Spinal cord (tissue), 9 donors: ENCODE measurements at regions not wholly inside any gene's neighbourhood (a gene's known extent, or its start where the extent isn't known, plus 50 kb on each side); places are given as distances from the start of the nearest gene placed in this dataset.
A peak's percentile ranks its signal among the peaks of the same experiment; 100 is the strongest.
"Not testable (repeated sequence)": the region's sequence is repeated elsewhere in the genome, so short reads cannot be mapped to it uniquely, and the experiment has no call there.

Experiments
- DNase-seq, 6 donors: peaks; one replicate each; pipeline versions ENCODE4 v3.0.0 to v3.0.0-alpha.2; 2013 to 2015; ENCODE audit warnings: low spot score in 6 of 6, low read depth in 4 of 6
- H3K27ac ChIP-seq: one replicate; pipeline ENCODE4 v1.5.1; 2013; ENCODE audit warnings: low read depth, low read length, control low read depth
- H3K27me3 ChIP-seq: one replicate; pipeline ENCODE4 v1.6.1; 2013; ENCODE audit warnings: low read length; ENCODE audit not compliant: control insufficient read depth, insufficient read depth
- H3K36me3 ChIP-seq: one replicate; pipeline ENCODE4 v1.6.1; 2013; ENCODE audit warnings: low read length; ENCODE audit not compliant: control insufficient read depth, insufficient read depth
- H3K4me1 ChIP-seq: one replicate; pipeline ENCODE4 v1.6.1; 2013; ENCODE audit warnings: low read length; ENCODE audit not compliant: control insufficient read depth, insufficient read depth
- H3K4me3 ChIP-seq: one replicate; pipeline ENCODE4 v1.5.1; 2013; ENCODE audit warnings: low read depth, low read length, control low read depth
- H3K9me3 ChIP-seq: one replicate; pipeline ENCODE4 v1.6.1; 2013; ENCODE audit warnings: low read length; ENCODE audit not compliant: control insufficient read depth, insufficient read depth
- WGBS: methylation state at CpG from one replicate; pipeline ENCODE4 v1.1.5; 2013; ENCODE audit warnings: missing lambda C conversion rate; ENCODE audit not compliant: insufficient coverage; 5-methylcytosine and 5-hydroxymethylcytosine counted together
- donor health status: healthy.

DNA sequence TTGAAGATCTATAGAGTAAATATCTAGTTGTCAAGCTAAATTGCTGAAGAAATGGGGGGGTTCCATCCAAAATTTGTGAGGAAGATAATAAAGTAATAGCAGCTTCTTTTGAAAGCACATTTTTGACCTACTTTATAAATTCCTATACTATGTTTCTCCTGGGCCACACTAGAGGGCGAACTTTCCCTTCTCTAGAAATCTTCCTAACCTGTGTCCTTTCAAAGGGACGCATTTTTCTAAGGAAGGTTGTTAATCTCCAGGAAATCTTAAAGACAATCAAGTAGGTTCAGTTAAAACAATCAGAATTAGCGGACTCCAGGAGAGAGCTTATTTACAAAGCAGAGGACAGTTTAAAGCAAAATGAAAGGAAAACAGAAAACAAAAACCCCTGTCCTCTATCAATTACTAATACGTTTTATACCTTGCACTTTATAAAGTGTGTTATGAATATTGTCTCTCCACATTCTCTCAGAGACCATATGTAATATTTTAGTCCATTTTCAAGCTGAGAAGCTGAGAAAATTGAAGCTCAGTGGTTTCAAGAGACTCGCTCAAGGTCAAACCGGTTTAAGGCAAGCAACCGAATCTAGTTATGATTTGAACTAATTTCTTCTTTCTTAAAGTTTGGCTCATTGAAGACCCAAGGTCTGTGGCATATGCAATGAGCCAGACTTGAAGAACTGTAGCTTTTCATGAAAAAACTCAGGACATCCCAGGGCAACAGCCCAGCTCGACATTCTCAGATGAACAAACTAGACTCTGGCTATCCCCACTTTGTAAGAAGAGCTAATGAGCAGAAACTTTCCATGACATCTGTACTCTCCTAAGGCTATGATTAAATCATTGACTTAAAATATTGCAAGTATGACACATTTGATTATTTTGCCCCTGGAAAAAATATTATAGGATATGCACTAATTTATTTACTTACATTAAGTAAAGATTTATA lies 273.6 kb downstream of the PAX3 start:
- WGBS = 44% methylated on average over 4 of the region's 8 CpGs
- Histone ChIP-seq H3K4me1 (no peaks in the 10 kb centered on the region), H3K9me3 (no peaks in the 10 kb centered on the region), H3K4me3 (no peak overlapping the region), H3K36me3 (no peaks in the 10 kb centered on the region), H3K27me3 (peaks cover 6% of the 10 kb centered on the region), H3K27ac (no peak overlapping the region)
- peak in 4 of 6 donors; percentile 40 to 92 (median 70) for DNase-seq

DNA sequence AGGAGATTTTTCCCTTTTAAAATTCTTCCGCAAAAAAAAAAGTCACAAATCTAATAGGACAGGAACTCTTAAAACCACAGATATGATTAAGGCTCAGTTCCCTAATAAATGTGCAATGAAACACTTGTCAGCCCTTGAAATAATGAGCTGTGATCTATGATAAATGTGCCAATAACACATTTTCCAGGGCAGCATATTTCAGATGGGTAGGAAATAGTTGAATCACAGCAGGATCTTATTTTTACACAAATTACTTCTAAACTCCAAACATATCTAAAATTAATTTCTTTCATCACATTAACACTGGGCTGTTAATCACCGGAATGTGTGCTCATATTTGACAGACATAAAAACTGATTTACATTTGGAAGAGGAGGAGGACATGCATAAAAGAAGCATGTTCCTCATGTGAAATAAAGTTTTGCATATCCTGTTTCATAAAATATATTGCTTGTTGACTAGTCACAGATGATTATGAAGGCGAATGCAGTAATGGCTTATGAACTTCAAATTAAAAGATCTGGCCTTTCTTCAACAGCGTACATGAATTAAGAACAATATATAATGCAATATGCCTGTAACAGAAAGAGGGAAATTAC lies 281.4 kb downstream of the PAX3 start:
- WGBS = no CpG with 5 or more reads among the region's 4 CpGs
- Histone ChIP-seq H3K9me3 (no peaks in the 10 kb centered on the region), H3K27ac (no peak overlapping the region)

DNA sequence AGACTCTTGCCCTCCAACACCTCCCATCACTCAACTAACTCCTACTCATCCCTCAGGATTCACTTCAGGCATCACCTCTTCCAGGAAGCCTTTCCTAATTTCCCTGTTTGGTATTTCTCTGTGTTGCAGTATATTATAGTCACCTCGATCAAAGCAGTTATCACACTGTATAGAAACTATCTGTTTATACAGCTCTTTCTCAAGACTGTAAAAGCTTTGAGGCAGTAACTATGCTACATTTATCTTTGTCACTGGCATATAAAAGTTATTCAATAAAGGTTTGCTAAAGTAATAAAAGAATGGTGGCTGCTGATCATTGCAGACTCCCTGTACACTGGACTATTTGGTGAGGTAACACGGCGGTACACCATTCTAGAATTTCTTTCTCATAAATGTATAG lies 284.9 kb downstream of the PAX3 start:
- no peaks in the 10 kb centered on the region for H3K27me3 ChIP-seq
- WGBS = no CpG with 5 or more reads among the region's 3 CpGs

More for the DNA sequence above, 281.4 kb downstream of the PAX3 start:
- no peaks in the 10 kb centered on the region for H3K36me3 ChIP-seq
- H3K27me3 ChIP-seq = no peaks in the 10 kb centered on the region
- DNase-seq = peak in 1 of 6 donors; percentile 77
- no peaks in the 10 kb centered on the region for H3K4me1 ChIP-seq
- H3K4me3 ChIP-seq = no peak overlapping the region

DNA sequence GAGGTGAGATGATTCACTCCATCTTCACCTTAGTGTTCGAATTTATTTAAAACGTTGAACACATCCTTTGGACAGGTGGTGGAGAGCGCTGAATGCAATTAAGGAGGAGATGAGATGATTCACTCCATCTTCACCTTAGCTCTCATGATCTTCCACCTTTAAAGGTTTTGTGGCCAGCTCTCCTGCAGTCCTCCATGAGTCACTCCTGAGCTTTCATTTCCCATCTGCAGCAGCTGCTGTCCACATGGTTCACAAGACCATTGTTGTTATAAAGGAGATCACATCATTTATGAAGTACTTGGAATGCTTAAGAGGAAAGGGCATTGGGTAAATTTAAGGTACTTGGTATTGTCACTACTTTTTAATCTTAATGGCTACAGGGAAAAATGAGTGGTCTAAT lies 298.5 kb downstream of the PAX3 start:
- H3K4me1 ChIP-seq = no peaks in the 10 kb centered on the region
- no peaks in the 10 kb centered on the region for H3K9me3 ChIP-seq
- no peak for DNase-seq
- H3K4me3 ChIP-seq = no peak overlapping the region
- H3K27me3 ChIP-seq = no peaks in the 10 kb centered on the region
- no peaks in the 10 kb centered on the region for H3K36me3 ChIP-seq
- no peak overlapping the region for H3K27ac ChIP-seq
- 100% methylated on average over 1 of the region's 3 CpGs for WGBS

More for the DNA sequence above, 284.9 kb downstream of the PAX3 start:
- Histone ChIP-seq H3K27ac (no peak overlapping the region), H3K4me1 (no peaks in the 10 kb centered on the region), H3K9me3 (no peaks in the 10 kb centered on the region), H3K4me3 (no peak overlapping the region), H3K36me3 (no peaks in the 10 kb centered on the region)
- no peak for DNase-seq

DNA sequence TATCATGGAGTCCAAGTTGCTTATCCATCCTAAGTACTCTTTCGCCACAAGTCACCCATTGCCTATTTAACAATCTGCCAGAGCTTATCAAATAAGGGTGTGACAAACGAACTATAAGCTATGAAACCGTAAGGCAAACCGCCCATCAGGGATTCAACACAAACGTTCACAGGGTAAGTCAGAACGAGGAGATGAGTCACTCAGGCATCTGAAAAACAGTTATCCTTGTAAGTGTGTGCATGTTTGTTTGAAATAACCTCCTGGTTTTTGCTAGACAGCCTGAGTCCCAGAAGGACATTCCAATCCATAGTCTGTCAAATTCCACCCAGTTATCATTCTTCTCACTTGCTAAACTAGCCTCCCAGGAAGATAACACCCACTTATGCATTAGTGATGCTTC lies 299.1 kb downstream of the PAX3 start:
- Histone ChIP-seq H3K36me3 (no peaks in the 10 kb centered on the region), H3K4me3 (no peak overlapping the region), H3K4me1 (no peaks in the 10 kb centered on the region), H3K9me3 (no peaks in the 10 kb centered on the region), H3K27ac (no peak overlapping the region), H3K27me3 (no peaks in the 10 kb centered on the region)
- WGBS = 82% methylated on average over 5 of the region's 6 CpGs
- no peak for DNase-seq

DNA sequence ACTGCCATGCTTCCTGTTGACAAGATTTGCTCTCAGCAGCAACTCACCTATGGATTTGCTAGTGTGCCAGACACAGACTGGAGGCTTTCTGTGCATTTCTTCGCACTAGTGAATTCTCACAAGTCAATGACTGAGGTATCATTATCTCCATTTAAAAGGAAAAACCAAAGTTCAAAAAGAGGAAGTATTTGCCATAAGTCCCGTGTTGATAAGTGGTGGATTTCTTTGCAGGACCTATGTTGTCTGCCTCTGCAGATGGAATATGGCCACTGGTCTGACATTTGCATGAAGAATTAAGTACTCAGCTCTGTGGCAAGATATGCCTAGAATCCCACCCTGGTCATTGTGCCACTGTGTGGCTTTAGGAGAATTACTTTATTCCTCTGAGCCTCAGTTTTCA lies 299.6 kb downstream of the PAX3 start:
- no peak for DNase-seq
- no peaks in the 10 kb centered on the region for H3K36me3 ChIP-seq
- WGBS = 90% methylated on average over 1 of the region's 2 CpGs
- no peak overlapping the region for H3K4me3 ChIP-seq
- no peaks in the 10 kb centered on the region for H3K27me3 ChIP-seq
- H3K9me3 ChIP-seq = no peaks in the 10 kb centered on the region
- H3K4me1 ChIP-seq = no peaks in the 10 kb centered on the region
- H3K27ac ChIP-seq = no peak overlapping the region

DNA sequence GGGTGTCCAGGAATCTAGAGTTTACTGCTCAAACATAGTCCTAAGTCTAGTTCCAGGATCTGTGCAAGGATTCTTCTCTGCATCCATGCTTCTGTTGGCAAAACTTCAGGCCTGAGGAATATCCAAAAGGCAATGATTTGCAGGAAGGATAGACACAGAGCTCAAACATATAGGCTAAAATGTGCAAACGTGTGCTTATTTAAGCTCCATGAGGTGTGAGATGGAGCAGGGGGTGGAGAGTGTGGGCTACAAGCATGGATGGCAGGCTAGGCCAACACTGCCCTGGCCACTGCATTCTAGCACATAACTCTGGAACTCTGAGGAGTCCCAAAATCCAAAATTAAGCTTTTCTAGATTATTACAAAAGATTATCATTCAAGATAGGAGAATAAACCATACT lies 301.1 kb downstream of the PAX3 start:
- H3K9me3 ChIP-seq = no peaks in the 10 kb centered on the region
- DNase-seq = no peak
- H3K4me1 ChIP-seq = no peaks in the 10 kb centered on the region
- no peak overlapping the region for H3K4me3 ChIP-seq
- WGBS = 100% methylated on average over 1 of the region's 1 CpG
- no peaks in the 10 kb centered on the region for H3K27me3 ChIP-seq
- no peak overlapping the region for H3K27ac ChIP-seq
- H3K36me3 ChIP-seq = no peaks in the 10 kb centered on the region

DNA sequence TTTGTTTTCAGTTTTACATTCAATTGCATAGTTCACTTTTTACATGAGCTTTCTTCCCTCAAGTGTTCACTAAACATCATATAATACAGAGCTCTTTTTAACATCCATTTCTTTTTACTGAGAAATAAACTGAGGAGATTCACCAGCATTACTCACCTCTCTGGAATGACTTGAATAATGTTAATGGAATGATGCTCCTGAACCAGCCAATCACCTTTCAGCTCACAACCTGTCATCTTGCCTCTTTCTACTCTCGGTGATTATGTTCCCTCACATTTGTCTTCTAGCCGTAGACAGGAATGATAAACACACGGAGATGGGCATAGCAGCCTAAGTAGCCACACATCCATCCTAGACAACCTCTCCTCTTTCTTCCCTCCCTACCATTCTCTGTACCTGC lies 301.7 kb downstream of the PAX3 start:
- Histone ChIP-seq H3K4me1 (no peaks in the 10 kb centered on the region), H3K27ac (no peak overlapping the region), H3K27me3 (no peaks in the 10 kb centered on the region), H3K9me3 (no peaks in the 10 kb centered on the region), H3K36me3 (no peaks in the 10 kb centered on the region), H3K4me3 (no peak overlapping the region)
- 76% methylated on average over 3 of the region's 3 CpGs for WGBS
- peak in 1 of 6 donors; percentile 10 for DNase-seq

DNA sequence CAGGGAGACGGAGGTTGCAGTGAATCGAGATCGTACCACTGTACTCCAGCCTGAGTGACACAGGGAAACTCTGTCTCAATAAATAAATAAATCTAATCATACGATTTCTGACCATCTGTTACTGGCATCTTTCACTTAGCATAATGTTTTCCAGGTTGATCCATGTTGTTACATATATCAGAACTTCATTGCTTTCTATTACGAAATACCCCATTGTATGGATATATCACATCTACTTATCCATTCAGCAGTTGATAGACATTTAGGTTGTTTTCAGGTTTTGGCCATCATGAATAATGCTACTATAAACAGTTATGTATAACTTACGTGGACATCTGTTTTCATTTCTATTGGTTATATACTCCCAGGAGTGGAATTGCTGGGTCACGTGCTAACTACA lies 303.9 kb downstream of the PAX3 start:
- no peaks in the 10 kb centered on the region for H3K4me1 ChIP-seq
- WGBS = 57% methylated on average over 1 of the region's 7 CpGs
- no peaks in the 10 kb centered on the region for H3K27me3 ChIP-seq
- no peak overlapping the region for H3K4me3 ChIP-seq
- DNase-seq = no peak
- no peaks in the 10 kb centered on the region for H3K9me3 ChIP-seq
- H3K27ac ChIP-seq = no peak overlapping the region
- no peaks in the 10 kb centered on the region for H3K36me3 ChIP-seq

DNA sequence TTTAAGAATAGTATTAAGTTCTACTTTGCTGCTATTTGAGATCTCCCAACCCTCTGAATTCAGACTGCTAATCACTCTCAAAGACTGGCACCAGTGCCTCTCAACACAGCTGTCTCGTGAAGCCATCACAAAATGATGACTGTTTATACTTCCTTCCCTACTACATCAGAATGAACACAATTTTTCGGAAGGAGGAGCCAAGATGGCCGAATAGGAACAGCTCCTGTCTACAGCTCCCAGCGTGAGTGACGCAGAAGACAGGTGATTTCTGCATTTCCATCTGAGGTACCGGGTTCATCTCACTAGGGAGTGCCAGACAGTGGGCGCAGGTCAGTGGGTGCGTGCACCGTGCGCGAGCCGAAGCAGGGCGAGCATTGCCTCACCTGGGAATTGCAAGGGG lies 314.4 kb downstream of the PAX3 start:
- DNase-seq, H3K27me3 ChIP-seq, H3K36me3 ChIP-seq, H3K4me1 ChIP-seq, H3K4me3 ChIP-seq, H3K9me3 ChIP-seq, H3K27ac ChIP-seq: not testable (repeated sequence)
- whole genome bisulfite sequencing = 100% methylated on average over 1 of the region's 13 CpGs
